PC-3 (cell line): ENCODE measurements at regions not wholly inside any gene's neighbourhood (a gene's known extent, or its start where the extent isn't known, plus 50 kb on each side); places are given as distances from the start of the nearest gene placed in this dataset.

Experiments
- EZH2phosphoT487 ChIP-seq: fragments of 300-600 bp; sonication (generic); IDR thresholded peaks from 2 replicates; pipeline ENCODE4 v1.6.1; 2018; ENCODE audit warnings: mild to moderate bottlenecking, antibody characterized with exemption, low read length, borderline replicate concordance
- TF ChIP-seq, protein P1 (sequence below): fragments of 300-600 bp; sonication (generic); conservative IDR thresholded peaks from 2 replicates; pipeline ENCODE4 v1.5.1; 2017; ENCODE audit warnings: antibody characterized with exemption, low read depth, mild to moderate bottlenecking, low read length

DNA sequence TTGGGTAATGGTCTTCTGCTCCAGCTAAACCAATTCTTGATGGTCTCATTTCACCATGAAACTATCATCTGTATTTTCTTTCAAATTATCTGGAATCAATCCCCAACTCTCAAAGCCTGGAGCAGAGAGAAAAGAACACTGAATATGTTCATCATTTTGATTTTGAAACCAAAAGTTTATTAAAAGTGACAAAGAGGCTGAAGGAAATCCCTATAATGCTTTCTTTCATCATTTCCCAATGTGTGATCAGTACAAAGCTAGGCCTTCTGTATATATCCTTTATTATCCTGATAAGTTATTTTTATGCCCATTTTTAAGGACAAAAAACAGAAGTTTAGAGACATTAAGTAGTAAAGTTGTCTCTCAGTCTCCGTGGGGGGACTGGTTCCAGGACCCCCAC is 50.1 kb upstream of the MBNL1 start:
- TF ChIP-seq EZH2phosphoT487 = no peak
- TF ChIP-seq, protein P1, sequence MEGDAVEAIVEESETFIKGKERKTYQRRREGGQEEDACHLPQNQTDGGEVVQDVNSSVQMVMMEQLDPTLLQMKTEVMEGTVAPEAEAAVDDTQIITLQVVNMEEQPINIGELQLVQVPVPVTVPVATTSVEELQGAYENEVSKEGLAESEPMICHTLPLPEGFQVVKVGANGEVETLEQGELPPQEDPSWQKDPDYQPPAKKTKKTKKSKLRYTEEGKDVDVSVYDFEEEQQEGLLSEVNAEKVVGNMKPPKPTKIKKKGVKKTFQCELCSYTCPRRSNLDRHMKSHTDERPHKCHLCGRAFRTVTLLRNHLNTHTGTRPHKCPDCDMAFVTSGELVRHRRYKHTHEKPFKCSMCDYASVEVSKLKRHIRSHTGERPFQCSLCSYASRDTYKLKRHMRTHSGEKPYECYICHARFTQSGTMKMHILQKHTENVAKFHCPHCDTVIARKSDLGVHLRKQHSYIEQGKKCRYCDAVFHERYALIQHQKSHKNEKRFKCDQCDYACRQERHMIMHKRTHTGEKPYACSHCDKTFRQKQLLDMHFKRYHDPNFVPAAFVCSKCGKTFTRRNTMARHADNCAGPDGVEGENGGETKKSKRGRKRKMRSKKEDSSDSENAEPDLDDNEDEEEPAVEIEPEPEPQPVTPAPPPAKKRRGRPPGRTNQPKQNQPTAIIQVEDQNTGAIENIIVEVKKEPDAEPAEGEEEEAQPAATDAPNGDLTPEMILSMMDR = no peak
